K562 (cell line): ENCODE measurements at regions not wholly inside any gene's neighbourhood (a gene's known extent, or its start where the extent isn't known, plus 50 kb on each side); places are given as distances from the start of the nearest gene placed in this dataset.
A peak's percentile ranks its signal among the peaks of the same experiment; 100 is the strongest.

Experiments used
- CXXC5 ChIP-seq: fragments of 250-450 bp; sonication (Bioruptor Pico); IDR thresholded peaks from 2 replicates; pipeline ENCODE4 v1.8.0; 2022; ENCODE audit warnings: inconsistent platforms, mild to moderate bottlenecking, moderate library complexity
- JUN ChIP-seq, 2 experiments: sonication (generic) in 1 of 2; formaldehyde crosslinking in 1 of 2; IDR thresholded peaks; 2 replicates each; pipeline versions ENCODE4 v1.6.1 to v1.8.0; 2012 to 2022; ENCODE audit warnings: borderline replicate concordance in 2 of 2, mild to moderate bottlenecking in 2 of 2, improper control_type of control experiment in 1 of 2, low read depth in 1 of 2, low read length in 1 of 2, missing genetic modification reagents in 1 of 2
- MTA2 ChIP-seq: fragments of 450-650 bp; IDR thresholded peaks from 2 replicates; pipeline ENCODE4 v1.6.1; 2016; ENCODE audit warnings: low read depth
- SIX5 ChIP-seq, 2 experiments: IDR thresholded peaks; 2 replicates each; pipeline ENCODE4 v1.6.1; 2011; ENCODE audit warnings: low read length in 2 of 2, borderline replicate concordance in 1 of 2, low read depth in 1 of 2, mild to moderate bottlenecking in 1 of 2, moderate library complexity in 1 of 2; ENCODE audit not compliant: insufficient read depth in 1 of 2
- WHSC1 ChIP-seq: IDR thresholded peaks from one replicate; pipeline ENCODE4 v1.6.1; 2012; ENCODE audit warnings: low read length, control low read depth, inconsistent platforms
- ZBTB17 ChIP-seq: fragments of 450-650 bp; formaldehyde crosslinking; IDR thresholded peaks from 2 replicates; pipeline ENCODE4 v1.4.0; 2020; ENCODE audit warnings: mild to moderate bottlenecking
- ZFP30 ChIP-seq: fragments of 250-450 bp; sonication (Bioruptor Pico); IDR thresholded peaks from 2 replicates; pipeline ENCODE4 v1.8.0; 2022; ENCODE audit warnings: moderate library complexity, mild to moderate bottlenecking, inconsistent platforms, borderline replicate concordance
- ZNF217 ChIP-seq: sonication (generic); formaldehyde crosslinking; IDR thresholded peaks from 2 replicates; pipeline ENCODE4 v1.8.0; 2022; ENCODE audit warnings: mild to moderate bottlenecking, missing genetic modification reagents
- ZNF384 ChIP-seq: IDR thresholded peaks from 2 replicates; pipeline ENCODE4 v1.6.1; 2012; ENCODE audit warnings: low read depth, low read length, improper control_type of control experiment
- TF ChIP-seq, protein P1 (sequence below), 2 experiments: fragments of 450-650 bp in 1 of 2; sonication (generic) in 1 of 2; formaldehyde crosslinking in 1 of 2; IDR thresholded peaks; 2 replicates each; pipeline versions ENCODE4 v1.7.1 to v1.9.0; 2016 to 2022; ENCODE audit warnings: inconsistent platforms in 1 of 2, mild to moderate bottlenecking in 1 of 2, missing genetic modification reagents in 1 of 2
- TF ChIP-seq, protein P2 (sequence below): fragments of 450-650 bp; formaldehyde crosslinking; IDR thresholded peaks from 2 replicates; pipeline ENCODE4 v1.4.0; 2020; ENCODE audit warnings: mild to moderate bottlenecking, moderate library complexity
- TF ChIP-seq, protein P3 (sequence below), 2 experiments: IDR thresholded peaks; 2 replicates each; pipeline ENCODE4 v1.6.1; 2012; ENCODE audit warnings: improper control_type of control experiment in 2 of 2, low read depth in 2 of 2, low read length in 2 of 2, borderline replicate concordance in 1 of 2

DNA sequence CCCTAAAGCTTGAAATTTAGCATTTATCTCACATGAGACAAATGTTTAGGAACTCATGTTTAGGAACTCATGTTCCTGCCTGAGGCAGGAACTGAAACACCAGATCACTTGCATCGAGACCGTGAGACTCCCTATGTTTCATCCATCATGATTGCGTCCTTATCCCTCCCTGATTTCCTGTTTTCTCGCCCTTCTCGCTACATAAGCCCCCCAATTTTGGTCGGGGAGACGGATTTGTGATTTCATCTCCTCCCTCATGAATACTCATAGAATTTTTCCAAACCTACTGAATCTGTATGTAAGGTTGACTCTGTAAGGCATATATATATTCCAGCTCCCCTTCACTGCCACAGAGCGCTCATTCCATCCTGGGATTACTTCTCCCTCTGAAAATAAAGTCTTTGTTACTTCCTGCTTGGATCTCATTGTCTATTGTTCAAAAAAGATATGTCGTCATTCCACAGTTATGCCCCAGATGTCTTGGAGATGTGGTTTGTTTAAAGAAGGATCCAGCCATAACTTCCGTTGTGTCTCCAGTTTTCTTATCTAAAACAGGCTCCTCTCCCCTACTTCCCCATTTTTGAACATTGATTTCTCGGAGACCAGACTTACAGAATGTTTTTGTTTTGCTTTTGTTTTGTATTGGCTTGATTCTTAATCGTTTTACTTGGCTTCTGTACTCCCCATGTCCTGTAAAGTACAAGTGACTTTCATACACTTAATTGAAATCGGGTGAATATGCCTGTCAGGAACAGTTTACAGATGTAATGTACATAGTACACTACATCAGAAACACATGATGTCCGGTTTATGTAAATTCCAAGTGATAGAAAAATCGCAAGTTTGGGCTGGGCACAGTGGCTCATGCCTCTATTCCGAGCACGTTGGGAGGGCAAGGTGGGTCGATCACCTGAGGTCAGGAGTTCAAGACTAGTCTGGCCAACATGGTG lies 118.7 kb downstream of the HFE start (continued):
- TF ChIP-seq, protein P1, sequence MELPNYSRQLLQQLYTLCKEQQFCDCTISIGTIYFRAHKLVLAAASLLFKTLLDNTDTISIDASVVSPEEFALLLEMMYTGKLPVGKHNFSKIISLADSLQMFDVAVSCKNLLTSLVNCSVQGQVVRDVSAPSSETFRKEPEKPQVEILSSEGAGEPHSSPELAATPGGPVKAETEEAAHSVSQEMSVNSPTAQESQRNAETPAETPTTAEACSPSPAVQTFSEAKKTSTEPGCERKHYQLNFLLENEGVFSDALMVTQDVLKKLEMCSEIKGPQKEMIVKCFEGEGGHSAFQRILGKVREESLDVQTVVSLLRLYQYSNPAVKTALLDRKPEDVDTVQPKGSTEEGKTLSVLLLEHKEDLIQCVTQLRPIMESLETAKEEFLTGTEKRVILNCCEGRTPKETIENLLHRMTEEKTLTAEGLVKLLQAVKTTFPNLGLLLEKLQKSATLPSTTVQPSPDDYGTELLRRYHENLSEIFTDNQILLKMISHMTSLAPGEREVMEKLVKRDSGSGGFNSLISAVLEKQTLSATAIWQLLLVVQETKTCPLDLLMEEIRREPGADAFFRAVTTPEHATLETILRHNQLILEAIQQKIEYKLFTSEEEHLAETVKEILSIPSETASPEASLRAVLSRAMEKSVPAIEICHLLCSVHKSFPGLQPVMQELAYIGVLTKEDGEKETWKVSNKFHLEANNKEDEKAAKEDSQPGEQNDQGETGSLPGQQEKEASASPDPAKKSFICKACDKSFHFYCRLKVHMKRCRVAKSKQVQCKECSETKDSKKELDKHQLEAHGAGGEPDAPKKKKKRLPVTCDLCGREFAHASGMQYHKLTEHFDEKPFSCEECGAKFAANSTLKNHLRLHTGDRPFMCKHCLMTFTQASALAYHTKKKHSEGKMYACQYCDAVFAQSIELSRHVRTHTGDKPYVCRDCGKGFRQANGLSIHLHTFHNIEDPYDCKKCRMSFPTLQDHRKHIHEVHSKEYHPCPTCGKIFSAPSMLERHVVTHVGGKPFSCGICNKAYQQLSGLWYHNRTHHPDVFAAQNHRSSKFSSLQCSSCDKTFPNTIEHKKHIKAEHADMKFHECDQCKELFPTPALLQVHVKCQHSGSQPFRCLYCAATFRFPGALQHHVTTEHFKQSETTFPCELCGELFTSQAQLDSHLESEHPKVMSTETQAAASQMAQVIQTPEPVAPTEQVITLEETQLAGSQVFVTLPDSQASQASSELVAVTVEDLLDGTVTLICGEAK (IDR thresholded peaks at IDR 0.05): no peak
- TF ChIP-seq, protein P1 (CRISPR knock-in tag; IDR thresholded peaks at IDR 0.05): no peak
- TF ChIP-seq CXXC5 (CRISPR knock-in tag) (no peak), ZNF384 (no peak), JUN (IDR thresholded peaks at IDR 0.05; ENCODE audit: borderline replicate concordance, low read depth, low read length) (peak; percentile 82), JUN (CRISPR knock-in tag; IDR thresholded peaks at IDR 0.05; ENCODE audit: borderline replicate concordance) (peak; percentile 82; the same call in 1 of the 2 replicates), SIX5 (IDR thresholded peaks at IDR 0.05; ENCODE audit: borderline replicate concordance in 1 of 2, insufficient read depth in 1 of 2, low read depth in 1 of 2, low read length in 2 of 2) (0 out of 4 replicates have a peak, but pooled peaks of 1 of the 2 experiments have one; percentile 3), MTA2 (peak; percentile 53; the same call in 1 of the 2 replicates), ZBTB17 (CRISPR knock-in tag) (peak; percentile 10; the same call in 1 of the 2 replicates), ZFP30 (CRISPR knock-in tag) (no peak), ZNF217 (CRISPR knock-in tag) (no peak), WHSC1 (no peak)
- TF ChIP-seq, protein P2, sequence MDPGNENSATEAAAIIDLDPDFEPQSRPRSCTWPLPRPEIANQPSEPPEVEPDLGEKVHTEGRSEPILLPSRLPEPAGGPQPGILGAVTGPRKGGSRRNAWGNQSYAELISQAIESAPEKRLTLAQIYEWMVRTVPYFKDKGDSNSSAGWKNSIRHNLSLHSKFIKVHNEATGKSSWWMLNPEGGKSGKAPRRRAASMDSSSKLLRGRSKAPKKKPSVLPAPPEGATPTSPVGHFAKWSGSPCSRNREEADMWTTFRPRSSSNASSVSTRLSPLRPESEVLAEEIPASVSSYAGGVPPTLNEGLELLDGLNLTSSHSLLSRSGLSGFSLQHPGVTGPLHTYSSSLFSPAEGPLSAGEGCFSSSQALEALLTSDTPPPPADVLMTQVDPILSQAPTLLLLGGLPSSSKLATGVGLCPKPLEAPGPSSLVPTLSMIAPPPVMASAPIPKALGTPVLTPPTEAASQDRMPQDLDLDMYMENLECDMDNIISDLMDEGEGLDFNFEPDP (CRISPR knock-in tag): no peak; the same call in 1 of the 2 replicates
- TF ChIP-seq, protein P3, sequence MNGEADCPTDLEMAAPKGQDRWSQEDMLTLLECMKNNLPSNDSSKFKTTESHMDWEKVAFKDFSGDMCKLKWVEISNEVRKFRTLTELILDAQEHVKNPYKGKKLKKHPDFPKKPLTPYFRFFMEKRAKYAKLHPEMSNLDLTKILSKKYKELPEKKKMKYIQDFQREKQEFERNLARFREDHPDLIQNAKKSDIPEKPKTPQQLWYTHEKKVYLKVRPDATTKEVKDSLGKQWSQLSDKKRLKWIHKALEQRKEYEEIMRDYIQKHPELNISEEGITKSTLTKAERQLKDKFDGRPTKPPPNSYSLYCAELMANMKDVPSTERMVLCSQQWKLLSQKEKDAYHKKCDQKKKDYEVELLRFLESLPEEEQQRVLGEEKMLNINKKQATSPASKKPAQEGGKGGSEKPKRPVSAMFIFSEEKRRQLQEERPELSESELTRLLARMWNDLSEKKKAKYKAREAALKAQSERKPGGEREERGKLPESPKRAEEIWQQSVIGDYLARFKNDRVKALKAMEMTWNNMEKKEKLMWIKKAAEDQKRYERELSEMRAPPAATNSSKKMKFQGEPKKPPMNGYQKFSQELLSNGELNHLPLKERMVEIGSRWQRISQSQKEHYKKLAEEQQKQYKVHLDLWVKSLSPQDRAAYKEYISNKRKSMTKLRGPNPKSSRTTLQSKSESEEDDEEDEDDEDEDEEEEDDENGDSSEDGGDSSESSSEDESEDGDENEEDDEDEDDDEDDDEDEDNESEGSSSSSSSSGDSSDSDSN (IDR thresholded peaks at IDR 0.05; ENCODE audit: borderline replicate concordance in 1 of 2, low read depth in 2 of 2, low read length in 2 of 2): no peak
